HG02938 (cell line): ENCODE measurements at regions not wholly inside any gene's neighbourhood (a gene's known extent, or its start where the extent isn't known, plus 50 kb on each side); places are given as distances from the start of the nearest gene placed in this dataset.

Experiments
- ATAC-seq: cut with Tn5 transposase; IDR thresholded peaks from one replicate; pipeline ENCODE4 v1.9.1; 2021; ENCODE audit warnings: mild to moderate bottlenecking, moderate library complexity; ENCODE audit not compliant: unreplicated experiment

DNA sequence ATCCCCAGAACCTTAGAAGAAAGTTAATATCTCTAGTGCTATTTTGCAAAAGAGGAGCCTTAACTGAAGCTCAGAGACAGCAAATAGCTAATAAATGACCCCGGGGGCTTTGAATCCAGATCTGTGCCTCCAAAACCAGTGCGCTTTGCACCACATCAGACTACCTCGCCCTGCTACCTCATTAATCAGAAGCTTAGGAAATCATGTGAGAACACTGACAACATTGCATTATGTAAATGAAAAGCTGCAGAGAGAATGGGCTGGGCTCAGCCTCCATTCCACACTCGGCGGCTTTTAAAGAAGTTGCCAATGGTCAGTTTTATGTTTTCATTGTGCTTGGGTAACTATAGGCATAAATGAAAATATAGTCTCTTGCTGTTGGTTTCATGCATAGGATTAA, 54.0 kb upstream of the STMND1 start:
- ATAC-seq: no peak

GRCh38 chr6:17045581-17046322, 56.1 kb upstream of the STMND1 start:
- ATAC-seq: no peak

DNA sequence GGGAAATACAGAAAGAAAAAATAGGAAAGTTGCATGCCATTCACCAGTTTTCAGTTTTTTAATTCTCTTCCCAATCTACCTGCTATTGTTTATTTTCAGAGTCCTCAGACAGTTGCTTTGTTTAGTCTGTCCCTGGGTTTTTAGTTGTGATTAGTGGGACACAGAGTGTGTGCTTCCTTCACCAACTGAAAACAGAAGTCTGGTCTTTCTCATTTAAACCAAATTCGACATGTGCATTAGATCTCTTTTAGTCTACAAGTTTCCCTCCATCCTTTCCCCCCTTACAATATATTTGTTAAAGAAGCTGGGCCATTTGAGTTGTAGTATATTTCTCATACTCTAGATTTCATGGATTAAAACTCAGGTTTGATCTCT, 58.7 kb upstream of the STMND1 start:
- ATAC-seq: no peak

GRCh38 chr6:17042422-17043147, 59.3 kb upstream of the STMND1 start:
- ATAC-seq: no peak

- no peak for ATAC-seq
These were observed 62.6 kb upstream of the STMND1 start for GRCh38 chr6:17039266-17039665.

- ATAC-seq: no peak
These were observed 63.5 kb upstream of the STMND1 start for GRCh38 chr6:17038316-17038715.

DNA sequence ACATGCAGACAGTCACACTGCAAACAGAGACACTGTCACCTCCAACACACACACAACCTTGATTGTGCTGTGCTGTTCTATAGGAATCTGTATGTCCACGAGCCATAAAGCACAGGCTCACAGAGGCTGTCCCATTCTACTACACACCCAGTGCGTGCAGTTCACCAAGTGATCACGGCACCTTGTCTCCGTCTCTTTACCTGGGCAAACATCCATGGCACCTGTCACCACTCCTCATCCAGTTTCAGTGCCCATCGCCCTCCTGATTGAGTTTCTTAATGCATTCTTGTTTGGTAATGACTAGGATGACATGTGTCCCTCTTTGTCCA, 65.8 kb upstream of the STMND1 start:
- no peak for ATAC-seq

- ATAC-seq: no peak
These were observed 66.4 kb upstream of the STMND1 start for GRCh38 chr6:17035257-17036064.

DNA sequence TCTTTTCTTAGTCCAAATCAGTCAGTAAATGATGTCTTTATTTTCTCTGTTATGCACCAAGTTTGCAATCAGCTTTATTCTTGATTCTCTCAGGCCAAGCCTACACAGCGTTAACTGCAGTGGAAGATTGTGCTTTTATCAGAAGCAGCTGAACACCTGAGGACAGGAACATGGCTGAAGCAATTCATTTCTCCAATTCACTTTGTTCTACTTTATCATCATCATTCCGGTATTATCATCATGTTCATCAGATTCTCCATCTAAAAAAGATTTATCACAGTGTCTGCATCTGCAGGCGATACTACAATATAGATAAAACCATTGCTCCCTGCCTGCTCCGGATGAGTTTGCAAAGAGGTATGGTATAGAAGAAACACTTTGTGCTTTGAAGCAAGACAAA, 68.1 kb upstream of the STMND1 start:
- no peak for ATAC-seq

- ATAC-seq: no peak
These were observed 68.7 kb upstream of the STMND1 start for GRCh38 chr6:17032988-17033634.

- ATAC-seq: no peak
These were observed 69.3 kb upstream of the STMND1 start for GRCh38 chr6:17032590-17032987.

DNA sequence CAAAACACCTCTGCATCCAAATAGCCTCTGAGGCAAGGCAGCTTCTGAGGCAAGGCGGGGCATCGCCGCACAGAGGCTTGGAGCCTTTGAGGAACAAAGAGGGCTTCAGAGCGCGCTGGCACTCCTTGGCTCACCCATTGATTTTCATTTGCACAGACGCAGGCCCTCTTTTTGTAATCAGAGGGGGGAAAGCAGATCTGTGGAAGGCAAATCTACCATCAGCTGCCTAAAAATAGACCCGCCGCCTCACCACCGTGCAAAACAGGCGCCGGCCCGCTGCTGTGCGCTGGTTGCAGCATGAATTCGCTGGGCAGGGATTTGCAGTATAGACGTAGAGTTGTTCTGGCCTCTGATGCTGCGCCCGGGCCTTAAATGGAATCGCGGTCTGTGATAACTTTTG, 69.9 kb upstream of the STMND1 start:
- ATAC-seq: no peak

DNA sequence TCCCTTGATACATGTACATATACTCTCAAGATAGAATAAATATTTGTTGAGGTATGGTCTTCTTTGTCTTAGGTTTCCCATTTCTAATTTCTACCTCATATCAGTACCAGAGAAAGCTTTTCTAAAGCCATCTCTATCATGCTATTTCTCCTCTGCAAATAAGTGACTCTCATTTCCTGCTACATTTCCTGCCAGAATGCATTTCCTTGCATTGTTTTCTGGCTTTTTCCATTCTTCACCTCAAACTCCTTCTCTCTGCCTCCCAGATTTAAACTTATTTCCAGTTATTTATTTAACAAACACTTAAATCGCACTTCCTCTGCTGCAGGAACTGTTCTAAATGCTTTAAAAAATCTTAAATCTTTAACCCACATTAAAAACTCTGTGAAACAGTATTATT, 74.4 kb upstream of the STMND1 start:
- no peak for ATAC-seq

DNA sequence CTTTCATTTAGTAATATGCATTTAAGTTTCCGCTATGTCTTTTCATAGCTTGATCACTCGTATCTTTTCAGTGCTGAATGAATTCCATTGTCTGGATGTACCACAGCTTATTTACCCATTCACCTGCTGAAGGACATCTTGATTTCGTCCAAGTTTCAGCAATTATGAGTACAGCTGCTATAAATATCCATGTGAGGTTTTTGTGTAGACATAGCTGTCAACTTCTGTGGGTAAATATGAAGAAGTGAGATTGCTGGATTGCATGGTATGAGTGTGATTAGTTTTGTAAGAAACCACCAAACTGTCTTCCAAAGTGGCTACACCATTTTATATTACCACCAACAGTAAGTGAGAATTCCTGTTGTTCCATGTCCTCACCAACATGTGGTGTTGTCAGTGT, 79.2 kb upstream of the STMND1 start:
- ATAC-seq: peak; percentile 78

DNA sequence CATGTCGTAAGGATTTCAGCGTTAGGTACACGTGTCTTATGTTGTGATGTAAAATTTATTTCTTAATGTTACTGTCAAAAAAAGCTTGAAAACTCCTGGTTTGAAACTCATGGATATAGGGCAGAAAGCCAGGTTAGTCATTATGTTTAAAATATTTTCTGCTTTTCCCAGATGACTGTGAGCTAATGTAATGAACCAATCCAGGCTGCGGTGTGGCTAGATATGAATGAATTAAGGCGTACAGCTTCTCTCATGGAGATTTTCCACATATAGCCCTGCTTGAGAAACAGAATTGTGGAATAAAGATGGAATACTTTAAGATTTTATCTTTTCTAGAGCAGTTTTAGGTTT, 80.3 kb upstream of the STMND1 start:
- no peak for ATAC-seq

GRCh38 chr6:17020889-17021538, 80.8 kb upstream of the STMND1 start:
- no peak for ATAC-seq

GRCh38 chr6:17018425-17018824, 83.4 kb upstream of the STMND1 start:
- ATAC-seq: no peak

- ATAC-seq: no peak
These were observed 84.4 kb upstream of the STMND1 start for GRCh38 chr6:17017416-17017815.

- peak; percentile 15 for ATAC-seq
These were observed 86.1 kb upstream of the STMND1 start for GRCh38 chr6:17015551-17016381.

DNA sequence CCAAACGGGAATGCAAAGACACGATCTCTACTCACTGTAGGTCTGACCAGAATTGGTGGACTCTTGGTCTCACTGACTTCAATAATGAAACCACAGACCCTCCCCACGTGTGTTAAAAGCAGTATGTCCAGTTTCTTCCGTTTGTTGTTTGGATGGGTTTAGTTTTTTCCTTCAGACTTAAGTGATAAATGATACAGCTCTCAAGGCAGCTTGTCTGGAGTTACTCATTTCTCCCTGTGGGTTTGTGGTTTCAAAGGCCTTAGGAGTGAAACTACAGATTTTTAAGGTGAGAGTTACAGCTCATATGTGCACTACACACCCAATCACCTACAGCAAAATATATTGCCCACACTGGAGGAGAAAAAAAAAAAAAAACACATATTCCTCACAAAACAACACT, 86.7 kb upstream of the STMND1 start:
- peak; percentile 99 for ATAC-seq
